GM12878 (cell line): ENCODE measurements at regions not wholly inside any gene's neighbourhood (a gene's known extent, or its start where the extent isn't known, plus 50 kb on each side); places are given as distances from the start of the nearest gene placed in this dataset.

Experiments
- BCL3 ChIP-seq: IDR thresholded peaks from 2 replicates; pipeline ENCODE4 v1.6.1; 2011; ENCODE audit warnings: borderline replicate concordance, low read depth, mild to moderate bottlenecking, moderate library complexity, low read length; ENCODE audit not compliant: insufficient read depth, poor library complexity, severe bottlenecking
- CEBPB ChIP-seq, 2 experiments: fragments of 150-350 bp in 1 of 2; IDR thresholded peaks; 2 replicates each; pipeline ENCODE4 v1.6.1; 2012 to 2014; ENCODE audit warnings: low read depth in 2 of 2, low read length in 2 of 2, borderline replicate concordance in 1 of 2, inconsistent platforms in 1 of 2
- CEBPZ ChIP-seq: fragments of 150-350 bp; IDR thresholded peaks from 2 replicates; pipeline ENCODE4 v1.6.1; 2016; ENCODE audit warnings: low read depth, low read length
- CTCF ChIP-seq, 3 experiments: IDR thresholded peaks in 2 of 3; conservative IDR thresholded peaks in 1 of 3; 2 replicates each; pipeline ENCODE4 v1.5.1; 2011; ENCODE audit warnings: low read depth in 3 of 3, low read length in 3 of 3, mild to moderate bottlenecking in 3 of 3, control low read depth in 2 of 3, moderate library complexity in 2 of 3, inconsistent platforms in 1 of 3, mixed read lengths in 1 of 3; ENCODE audit not compliant: control insufficient read depth in 2 of 3, insufficient read depth in 1 of 3; ENCODE audit errors: extremely low read depth in 1 of 3
- E2F8 ChIP-seq: fragments of 450-650 bp; IDR thresholded peaks from 2 replicates; pipeline ENCODE4 v1.6.1; 2018; ENCODE audit warnings: mild to moderate bottlenecking, low read depth, moderate library complexity; ENCODE audit not compliant: partially characterized antibody
- EZH2 ChIP-seq: IDR thresholded peaks from 2 replicates; pipeline ENCODE4 v1.6.1; 2012; ENCODE audit warnings: low read depth, mild to moderate bottlenecking, control low read depth, inconsistent platforms, low read length, borderline replicate concordance; ENCODE audit not compliant: control insufficient read depth
- MXI1 ChIP-seq: fragments of 150-350 bp; IDR thresholded peaks from 2 replicates; pipeline ENCODE4 v1.6.1; 2011; ENCODE audit warnings: low read depth, mild to moderate bottlenecking, inconsistent platforms, low read length, improper control_type of control experiment
- NBN ChIP-seq: fragments of 450-650 bp; IDR thresholded peaks from 2 replicates; pipeline ENCODE4 v1.6.1; 2016
- RB1 ChIP-seq: fragments of 450-650 bp; formaldehyde crosslinking; IDR thresholded peaks from 2 replicates; pipeline ENCODE4 v1.6.1; 2017; ENCODE audit warnings: mild to moderate bottlenecking, borderline replicate concordance
- TCF12 ChIP-seq: IDR thresholded peaks from 2 replicates; pipeline ENCODE4 v1.6.1; 2011; ENCODE audit warnings: low read depth, mild to moderate bottlenecking, low read length
- ZBTB4 ChIP-seq: fragments of 450-650 bp; formaldehyde crosslinking; IDR thresholded peaks from 2 replicates; pipeline ENCODE4 v1.4.0; 2022; ENCODE audit warnings: mild to moderate bottlenecking, moderate library complexity

GRCh38 chr3:159904455-159904854 is 84.2 kb upstream of the IL12A start (continued):
- TF ChIP-seq ZBTB4 (CRISPR knock-in tag) (no peak), TCF12 (no peak), NBN (no peak), CEBPZ (no peak), RB1 (no peak), BCL3 (no peak), E2F8 (no peak), MXI1 (no peak), CEBPB (IDR thresholded peaks at IDR 0.05; ENCODE audit: borderline replicate concordance in 1 of 2, low read depth in 2 of 2, low read length in 2 of 2) (no peak), EZH2 (no peak), CTCF (IDR thresholded peaks at IDR 0.05 in 2 of 3, conservative IDR thresholded peaks at IDR 0.05 in 1 of 3; ENCODE audit: control insufficient read depth in 2 of 3, extremely low read depth in 1 of 3, insufficient read depth in 1 of 3, low read depth in 3 of 3, low read length in 3 of 3) (no peak)
